HAP-1 (cell line): ENCODE measurements at regions not wholly inside any gene's neighbourhood (a gene's known extent, or its start where the extent isn't known, plus 50 kb on each side); places are given as distances from the start of the nearest gene placed in this dataset.
A peak's percentile ranks its signal among the peaks of the same experiment; 100 is the strongest.

Experiments
- DNase-seq, 2 experiments: peaks; one replicate each; pipeline ENCODE4 v3.0.0-alpha.2; 2016 to 2020; ENCODE audit warnings: low spot score in 2 of 2
- H3K27me3 ChIP-seq: fragments of 250-450 bp; sonication (Bioruptor Pico); 2 replicates; pipeline ENCODE4 v1.5.1; 2020; ENCODE audit warnings: low read depth, mild to moderate bottlenecking, moderate library complexity
- H3K36me3 ChIP-seq: fragments of 250-450 bp; sonication (Bioruptor Pico); replicated peaks from 2 replicates; pipeline ENCODE4 v1.5.1; 2020; ENCODE audit warnings: mild to moderate bottlenecking
- H3K4me1 ChIP-seq: fragments of 250-450 bp; sonication (Bioruptor Pico); 2 replicates; pipeline ENCODE4 v1.5.1; 2020; ENCODE audit warnings: mild to moderate bottlenecking
- H3K4me3 ChIP-seq: fragments of 250-450 bp; sonication (Bioruptor Pico); 2 replicates; pipeline ENCODE4 v1.5.1; 2020; ENCODE audit warnings: mild to moderate bottlenecking, moderate library complexity
- H3K9me3 ChIP-seq: fragments of 250-450 bp; sonication (Bioruptor Pico); 2 replicates; pipeline ENCODE4 v1.5.1; 2020; ENCODE audit warnings: mild to moderate bottlenecking, moderate library complexity
- in situ Hi-C: fragments of 300-500 bp; cut with MboI; formaldehyde crosslinking; loops from 3 replicates; pipeline ENCODE4 v1.14.3; 2020; ENCODE audit warnings: low sequenced_read_pairs, inconsistent platforms, mixed read lengths

GRCh38 chrX:63513825-63514568, 162.9 kb upstream of the SPIN4 start:
- DNase-seq, result no peak

GRCh38 chrX:63511361-63511760, 160.2 kb upstream of the SPIN4 start:
- DNase-seq, result no peak
- in situ Hi-C loops, result no loop called here
- no peaks in the 10 kb centered on the region for H3K36me3 ChIP-seq

More at GRCh38 chrX:63513825-63514568, 162.9 kb upstream of the SPIN4 start:
- Histone ChIP-seq H3K4me1 (peaks cover 10% of the 10 kb centered on the region), H3K27me3 (no peaks in the 10 kb centered on the region), H3K36me3 (no peaks in the 10 kb centered on the region), H3K4me3 (no peak overlapping the region), H3K9me3 (no peaks in the 10 kb centered on the region)
- in situ Hi-C loops, result no loop called here

GRCh38 chrX:63508668-63509067, 157.5 kb upstream of the SPIN4 start:
- in situ Hi-C loops, result no loop called here

More at GRCh38 chrX:63511361-63511760, 160.2 kb upstream of the SPIN4 start:
- Histone ChIP-seq H3K9me3 (no peaks in the 10 kb centered on the region), H3K27me3 (no peaks in the 10 kb centered on the region), H3K4me1 (peaks cover 15% of the 10 kb centered on the region), H3K4me3 (no peak overlapping the region)

GRCh38 chrX:63506320-63506719, 155.2 kb upstream of the SPIN4 start:
- peak; percentile 18 to 74 for DNase-seq
- Histone ChIP-seq H3K9me3 (no peaks in the 10 kb centered on the region), H3K4me1 (peaks cover 27% of the 10 kb centered on the region), H3K27me3 (no peaks in the 10 kb centered on the region), H3K36me3 (no peaks in the 10 kb centered on the region), H3K4me3 (no peak overlapping the region)
- in situ Hi-C loops, result no loop called here

More at GRCh38 chrX:63508668-63509067, 157.5 kb upstream of the SPIN4 start:
- H3K9me3 ChIP-seq, result no peaks in the 10 kb centered on the region
- no peaks in the 10 kb centered on the region for H3K27me3 ChIP-seq
- H3K36me3 ChIP-seq, result no peaks in the 10 kb centered on the region
- no peak for DNase-seq
- H3K4me3 ChIP-seq, result no peak overlapping the region
- H3K4me1 ChIP-seq, result peaks cover 21% of the 10 kb centered on the region

- no peaks in the 10 kb centered on the region for H3K27me3 ChIP-seq
- in situ Hi-C loops, result no loop called here
- no peaks in the 10 kb centered on the region for H3K9me3 ChIP-seq
- H3K4me3 ChIP-seq, result no peak overlapping the region
- peaks cover 27% of the 10 kb centered on the region for H3K4me1 ChIP-seq
- DNase-seq, result peak; percentile 55 to 94
- no peaks in the 10 kb centered on the region for H3K36me3 ChIP-seq
Observed at GRCh38 chrX:63503541-63503940, 152.4 kb upstream of the SPIN4 start.

- H3K9me3 ChIP-seq, result no peaks in the 10 kb centered on the region
Observed at GRCh38 chrX:63488546-63489373, 137.6 kb upstream of the SPIN4 start.

GRCh38 chrX:63475200-63475599, 124.1 kb upstream of the SPIN4 start:
- no peak overlapping the region for H3K4me3 ChIP-seq
- H3K4me1 ChIP-seq, result peaks cover 12% of the 10 kb centered on the region
- H3K27me3 ChIP-seq, result no peaks in the 10 kb centered on the region
- peaks cover 32% of the 10 kb centered on the region for H3K9me3 ChIP-seq
- no peak for DNase-seq
- in situ Hi-C loops, result no loop called here
- H3K36me3 ChIP-seq, result no peaks in the 10 kb centered on the region

More at GRCh38 chrX:63488546-63489373, 137.6 kb upstream of the SPIN4 start:
- in situ Hi-C loops, result no loop called here
- no peak overlapping the region for H3K4me3 ChIP-seq
- H3K4me1 ChIP-seq, result no peaks in the 10 kb centered on the region
- no peaks in the 10 kb centered on the region for H3K36me3 ChIP-seq
- no peaks in the 10 kb centered on the region for H3K27me3 ChIP-seq
- DNase-seq, result no peak

- Histone ChIP-seq H3K27me3 (no peaks in the 10 kb centered on the region), H3K36me3 (no peaks in the 10 kb centered on the region), H3K4me3 (no peak overlapping the region), H3K9me3 (peaks cover 20% of the 10 kb centered on the region), H3K4me1 (peaks cover 31% of the 10 kb centered on the region)
- in situ Hi-C loops, result no loop called here
- DNase-seq, result peak; percentile 39 to 55
Observed at GRCh38 chrX:63471004-63471403, 119.9 kb upstream of the SPIN4 start.

- Histone ChIP-seq H3K4me3 (no peak overlapping the region), H3K9me3 (peaks cover 15% of the 10 kb centered on the region), H3K4me1 (peaks cover 31% of the 10 kb centered on the region), H3K36me3 (no peaks in the 10 kb centered on the region), H3K27me3 (no peaks in the 10 kb centered on the region)
- in situ Hi-C loops, result no loop called here
- DNase-seq, result peak; percentile 78 to 95
Observed at GRCh38 chrX:63470506-63470905, 119.4 kb upstream of the SPIN4 start.

GRCh38 chrX:63466690-63467089, 115.6 kb upstream of the SPIN4 start:
- H3K4me1 ChIP-seq, result peaks cover 31% of the 10 kb centered on the region
- no peaks in the 10 kb centered on the region for H3K36me3 ChIP-seq
- no peak overlapping the region for H3K4me3 ChIP-seq
- H3K27me3 ChIP-seq, result no peaks in the 10 kb centered on the region
- DNase-seq, result peak in 1 of 2 experiments; percentile 42
- 0 out of 2 replicates have a peak, but pooled peaks cover 3% of the 10 kb centered on the region for H3K9me3 ChIP-seq
- in situ Hi-C loops, result no loop called here

GRCh38 chrX:63458981-63459380, 107.8 kb upstream of the SPIN4 start:
- DNase-seq, result peak in 1 of 2 experiments; percentile 90
- Histone ChIP-seq H3K9me3 (no peaks in the 10 kb centered on the region), H3K4me1 (peaks cover 33% of the 10 kb centered on the region), H3K36me3 (no peaks in the 10 kb centered on the region; the same call in 1 of the 2 replicates), H3K4me3 (no peak overlapping the region), H3K27me3 (no peaks in the 10 kb centered on the region)
- in situ Hi-C loops, result no loop called here

- Histone ChIP-seq H3K9me3 (peaks cover 10% of the 10 kb centered on the region), H3K36me3 (no peaks in the 10 kb centered on the region; the same call in 1 of the 2 replicates), H3K4me1 (peaks cover 11% of the 10 kb centered on the region), H3K4me3 (no peak overlapping the region), H3K27me3 (no peaks in the 10 kb centered on the region)
- in situ Hi-C loops, result no loop called here
- DNase-seq, result no peak
Observed at GRCh38 chrX:63453571-63453970, 102.4 kb upstream of the SPIN4 start.

GRCh38 chrX:63441717-63442116, 90.6 kb upstream of the SPIN4 start:
- Histone ChIP-seq H3K4me3 (no peak overlapping the region), H3K36me3 (no peaks in the 10 kb centered on the region), H3K27me3 (no peaks in the 10 kb centered on the region), H3K9me3 (no peaks in the 10 kb centered on the region), H3K4me1 (peaks cover 5% of the 10 kb centered on the region; the same call in 1 of the 2 replicates)
- in situ Hi-C loops, result no loop called here
- DNase-seq, result no peak

GRCh38 chrX:63439580-63439979, 88.4 kb upstream of the SPIN4 start:
- Histone ChIP-seq H3K27me3 (no peaks in the 10 kb centered on the region), H3K4me1 (peaks cover 5% of the 10 kb centered on the region; the same call in 1 of the 2 replicates), H3K4me3 (no peak overlapping the region), H3K36me3 (no peaks in the 10 kb centered on the region), H3K9me3 (no peaks in the 10 kb centered on the region)
- DNase-seq, result no peak
- in situ Hi-C loops, result no loop called here
